GM10847 (cell line): ENCODE measurements at regions not wholly inside any gene's neighbourhood (a gene's known extent, or its start where the extent isn't known, plus 50 kb on each side); places are given as distances from the start of the nearest gene placed in this dataset.

ENCODE experiments used
- POLR2A ChIP-seq: IDR thresholded peaks from 2 replicates; pipeline ENCODE4 v1.6.1; 2011; ENCODE audit not compliant: insufficient read length; ENCODE audit errors: extremely low read depth

- TF ChIP-seq POLR2A = no peak
Observed at GRCh38 chr20:60313614-60314013, 355.4 kb downstream of the CDH26 start.

- TF ChIP-seq POLR2A = no peak
Observed at GRCh38 chr20:60314727-60315126, 356.5 kb downstream of the CDH26 start.

GRCh38 chr20:60316476-60317158 is 358.4 kb downstream of the CDH26 start:
- TF ChIP-seq POLR2A = no peak

- no peak for TF ChIP-seq POLR2A
Observed at GRCh38 chr20:60317401-60317800, 359.2 kb downstream of the CDH26 start.

GRCh38 chr20:60321601-60322000 is 363.4 kb downstream of the CDH26 start:
- no peak for TF ChIP-seq POLR2A

GRCh38 chr20:60326821-60327220 is 368.6 kb downstream of the CDH26 start:
- TF ChIP-seq POLR2A = no peak

- no peak for TF ChIP-seq POLR2A
Observed at GRCh38 chr20:60327971-60328660, 369.9 kb downstream of the CDH26 start.

GRCh38 chr20:60330461-60330860 is 372.2 kb downstream of the CDH26 start:
- TF ChIP-seq POLR2A = no peak

GRCh38 chr20:60331688-60332300 is 373.6 kb downstream of the CDH26 start:
- TF ChIP-seq POLR2A = no peak

GRCh38 chr20:60332523-60332922 is 374.3 kb downstream of the CDH26 start:
- no peak for TF ChIP-seq POLR2A

GRCh38 chr20:60334911-60335310 is 376.7 kb downstream of the CDH26 start:
- no peak for TF ChIP-seq POLR2A

- TF ChIP-seq POLR2A = no peak
Observed at GRCh38 chr20:60338556-60338955, 380.3 kb downstream of the CDH26 start.

GRCh38 chr20:60339738-60340137 is 381.5 kb downstream of the CDH26 start:
- no peak for TF ChIP-seq POLR2A

GRCh38 chr20:60340232-60340631 is 382.0 kb downstream of the CDH26 start:
- TF ChIP-seq POLR2A = no peak

GRCh38 chr20:60341062-60341461 is 382.8 kb downstream of the CDH26 start:
- TF ChIP-seq POLR2A = no peak

GRCh38 chr20:60345106-60345505 is 386.9 kb downstream of the CDH26 start:
- TF ChIP-seq POLR2A = no peak
